OCI-LY7 (cell line): ENCODE measurements at regions not wholly inside any gene's neighbourhood (a gene's known extent, or its start where the extent isn't known, plus 50 kb on each side); places are given as distances from the start of the nearest gene placed in this dataset.

ENCODE experiments used
- EZH2phosphoT487 ChIP-seq: fragments of 200-600 bp; sonication (generic); IDR thresholded peaks from 2 replicates; pipeline ENCODE4 v1.6.1; 2018; ENCODE audit warnings: low read depth, borderline replicate concordance, mild to moderate bottlenecking, mixed run types, antibody characterized with exemption, low read length, moderate library complexity, mixed read lengths
- TF ChIP-seq, protein P1 (sequence below): fragments of 200-600 bp; sonication (generic); conservative IDR thresholded peaks from 2 replicates; pipeline ENCODE4 v1.5.1; 2014; ENCODE audit warnings: mild to moderate bottlenecking, antibody characterized with exemption, low read length, moderate library complexity, mixed read lengths

DNA sequence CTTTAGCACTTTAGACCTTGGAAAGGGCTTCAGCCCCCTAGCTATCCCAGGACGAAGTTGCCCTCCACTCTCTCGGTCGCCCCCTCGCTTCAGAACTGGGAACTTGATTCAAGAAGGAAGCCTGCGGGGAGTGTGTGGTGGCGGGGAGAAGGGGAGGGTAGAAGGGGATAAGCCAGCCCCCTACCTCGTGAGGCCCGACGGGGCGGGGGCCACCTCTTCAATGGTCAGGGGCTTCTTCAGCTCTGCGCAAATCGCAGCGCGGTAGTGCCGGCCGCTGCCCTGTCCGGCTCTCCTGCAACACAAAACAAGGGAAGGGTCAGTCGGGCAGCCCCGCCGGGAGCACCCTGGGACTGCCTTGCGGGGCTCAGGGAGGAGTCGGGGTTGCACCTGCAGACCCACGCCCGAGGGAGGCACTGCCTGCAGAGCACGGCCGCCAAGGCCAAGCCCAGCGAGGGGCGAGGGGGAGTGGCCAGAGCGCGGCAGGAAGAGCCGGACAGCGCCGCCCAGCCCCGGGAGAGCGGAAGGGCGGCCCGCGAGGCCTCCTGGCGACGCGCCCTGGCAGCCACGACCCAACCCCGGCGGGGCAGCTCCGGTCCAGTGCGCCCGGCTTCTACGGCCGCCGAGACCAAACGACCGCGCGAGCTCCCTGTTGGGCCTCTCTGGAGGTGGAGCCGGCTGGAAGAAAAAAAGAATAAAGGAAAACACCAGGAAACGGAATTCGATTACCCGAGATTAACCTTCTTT lies 56.2 kb upstream of the RASAL2 start:
- TF ChIP-seq EZH2phosphoT487: no peak
- TF ChIP-seq, protein P1, sequence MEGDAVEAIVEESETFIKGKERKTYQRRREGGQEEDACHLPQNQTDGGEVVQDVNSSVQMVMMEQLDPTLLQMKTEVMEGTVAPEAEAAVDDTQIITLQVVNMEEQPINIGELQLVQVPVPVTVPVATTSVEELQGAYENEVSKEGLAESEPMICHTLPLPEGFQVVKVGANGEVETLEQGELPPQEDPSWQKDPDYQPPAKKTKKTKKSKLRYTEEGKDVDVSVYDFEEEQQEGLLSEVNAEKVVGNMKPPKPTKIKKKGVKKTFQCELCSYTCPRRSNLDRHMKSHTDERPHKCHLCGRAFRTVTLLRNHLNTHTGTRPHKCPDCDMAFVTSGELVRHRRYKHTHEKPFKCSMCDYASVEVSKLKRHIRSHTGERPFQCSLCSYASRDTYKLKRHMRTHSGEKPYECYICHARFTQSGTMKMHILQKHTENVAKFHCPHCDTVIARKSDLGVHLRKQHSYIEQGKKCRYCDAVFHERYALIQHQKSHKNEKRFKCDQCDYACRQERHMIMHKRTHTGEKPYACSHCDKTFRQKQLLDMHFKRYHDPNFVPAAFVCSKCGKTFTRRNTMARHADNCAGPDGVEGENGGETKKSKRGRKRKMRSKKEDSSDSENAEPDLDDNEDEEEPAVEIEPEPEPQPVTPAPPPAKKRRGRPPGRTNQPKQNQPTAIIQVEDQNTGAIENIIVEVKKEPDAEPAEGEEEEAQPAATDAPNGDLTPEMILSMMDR: no peak
